ENCODE measurements at regions not wholly inside any gene's neighbourhood (a gene's known extent, or its start where the extent isn't known, plus 50 kb on each side); places are given as distances from the start of the nearest gene placed in this dataset.
"Not testable (repeated sequence)": the region's sequence is repeated elsewhere in the genome, so short reads cannot be mapped to it uniquely, and the experiment has no call there.

- H3K4me3 ChIP-seq (ENCODE audit: low read depth, poor library complexity, severe bottlenecking), result no peak overlapping the region
- TF ChIP-seq POLR2A (IDR thresholded peaks at IDR 0.05) (no peak), CTCF (IDR thresholded peaks at IDR 0.05) (no peak)
- WGBS, 2 donors, result 55 to 68% methylated on average over 7 of the region's 7 CpGs
- peak in 1 of 2 donors; percentile 36 for DNase-seq (ENCODE audit: low spot score in 2 of 2)
- intact Hi-C loops (cut with DNase I; ENCODE audit: low total_unique reads), result no loop called here
These were observed 102.2 kb upstream of the DAB2 start for GRCh38 chr5:39526914-39527477.

- DNase-seq (ENCODE audit: low spot score in 2 of 2); H3K4me3 ChIP-seq (ENCODE audit: low read depth, poor library complexity, severe bottlenecking); intact Hi-C loops (cut with DNase I; ENCODE audit: low total_unique reads): not testable (repeated sequence)
- WGBS, 2 donors, result 59 to 82% methylated on average over 7 of the region's 7 CpGs
These were observed 101.0 kb upstream of the DAB2 start for GRCh38 chr5:39525781-39526180.

- 91 to 94% methylated on average over 2 of the region's 2 CpGs for WGBS, 2 donors
- no peak overlapping the region for H3K4me3 ChIP-seq (ENCODE audit: low read depth, poor library complexity, severe bottlenecking)
- TF ChIP-seq CTCF (IDR thresholded peaks at IDR 0.05), result no peak
- intact Hi-C loops (cut with DNase I; ENCODE audit: low total_unique reads), result no loop called here
- no peak for DNase-seq (ENCODE audit: low spot score in 2 of 2)
These were observed 100.5 kb upstream of the DAB2 start for GRCh38 chr5:39525271-39525670.

- intact Hi-C loops (cut with DNase I; ENCODE audit: low total_unique reads), result no loop called here
- DNase-seq (ENCODE audit: low spot score in 2 of 2), result no peak
- WGBS, 2 donors, result 87 to 88% methylated on average over 4 of the region's 4 CpGs
- TF ChIP-seq POLR2A (IDR thresholded peaks at IDR 0.05) (no peak), CTCF (IDR thresholded peaks at IDR 0.05) (no peak)
- H3K4me3 ChIP-seq (ENCODE audit: low read depth, poor library complexity, severe bottlenecking), result no peak overlapping the region
These were observed 99.0 kb upstream of the DAB2 start for GRCh38 chr5:39523821-39524220.

- DNase-seq (ENCODE audit: low spot score in 2 of 2), result no peak
- 64 to 66% methylated on average over 4 of the region's 4 CpGs for WGBS, 2 donors
- intact Hi-C loops (cut with DNase I; ENCODE audit: low total_unique reads), result no loop called here
- no peak overlapping the region for H3K4me3 ChIP-seq (ENCODE audit: low read depth, poor library complexity, severe bottlenecking)
- TF ChIP-seq POLR2A (IDR thresholded peaks at IDR 0.05) (no peak), CTCF (IDR thresholded peaks at IDR 0.05) (no peak)
These were observed 97.3 kb upstream of the DAB2 start for GRCh38 chr5:39521940-39522590.

- WGBS, 2 donors, result 71 to 77% methylated on average over 2 of the region's 2 CpGs
- H3K4me3 ChIP-seq (ENCODE audit: low read depth, poor library complexity, severe bottlenecking), result no peak overlapping the region
- DNase-seq (ENCODE audit: low spot score in 2 of 2), result no peak
- TF ChIP-seq CTCF (IDR thresholded peaks at IDR 0.05), result no peak
- TF ChIP-seq POLR2A (IDR thresholded peaks at IDR 0.05), result no peak
- intact Hi-C loops (cut with DNase I; ENCODE audit: low total_unique reads), result no loop called here
These were observed 96.5 kb upstream of the DAB2 start for GRCh38 chr5:39521098-39521860.
